Heart left ventricle (tissue), 13 donors: ENCODE measurements at regions not wholly inside any gene's neighbourhood (a gene's known extent, or its start where the extent isn't known, plus 50 kb on each side); places are given as distances from the start of the nearest gene placed in this dataset.

ENCODE experiments used
- POLR2A ChIP-seq, 2 donors: fragments of 450-650 bp; IDR thresholded peaks; one replicate each; pipeline ENCODE4 v1.6.1; 2017; ENCODE audit warnings: antibody characterized with exemption in 2 of 2, mild to moderate bottlenecking in 2 of 2, moderate library complexity in 2 of 2
- TF ChIP-seq, protein P1 (sequence below), 12 donors: fragments of 200-600 bp; sonication (generic) in 4 of 12; IDR thresholded peaks; one replicate each; pipeline versions ENCODE4 v1.5.0 to v1.8.0; 2018 to 2022; ENCODE audit warnings: antibody characterized with exemption in 12 of 12, mild to moderate bottlenecking in 5 of 12
- donor health status: ischemic (EF 13 %, LVEDD 7.1; RV severe dilation, severe dysfunction).
- donor health status: DM: no; HTN: yes; CAD: no.
- donor health status: DM: no; HTN: no; CAD: no.
- donor health status: ischemic (EF 25% LVEDD 6.9; RV normal size, moderate dysfunction).
- donor health status: ischemic (EF 25% LVEDD 5.7; RV mildly dilated, moderate dysfunction).
- donor health status: ischemic (EF 35%, LVEDD 5.7; RV mildly dilated, moderate dysfunction).
- donor health status: nonischemic (EF 11% LVEDD 7.7; RV severe dilation, severe dysfunction).
- donor health status: DM: yes; HTN: yes; CAD: no.
- donor health status: PGD.
- donor health status: ischemic (EF 29% LVEDD 5.4; RV normal size, mild dysfunction).
- donor health status: nonischemic (EF 23%, LVEDD 6.1; RV moderate dilation, normal function).

- TF ChIP-seq, protein P1, sequence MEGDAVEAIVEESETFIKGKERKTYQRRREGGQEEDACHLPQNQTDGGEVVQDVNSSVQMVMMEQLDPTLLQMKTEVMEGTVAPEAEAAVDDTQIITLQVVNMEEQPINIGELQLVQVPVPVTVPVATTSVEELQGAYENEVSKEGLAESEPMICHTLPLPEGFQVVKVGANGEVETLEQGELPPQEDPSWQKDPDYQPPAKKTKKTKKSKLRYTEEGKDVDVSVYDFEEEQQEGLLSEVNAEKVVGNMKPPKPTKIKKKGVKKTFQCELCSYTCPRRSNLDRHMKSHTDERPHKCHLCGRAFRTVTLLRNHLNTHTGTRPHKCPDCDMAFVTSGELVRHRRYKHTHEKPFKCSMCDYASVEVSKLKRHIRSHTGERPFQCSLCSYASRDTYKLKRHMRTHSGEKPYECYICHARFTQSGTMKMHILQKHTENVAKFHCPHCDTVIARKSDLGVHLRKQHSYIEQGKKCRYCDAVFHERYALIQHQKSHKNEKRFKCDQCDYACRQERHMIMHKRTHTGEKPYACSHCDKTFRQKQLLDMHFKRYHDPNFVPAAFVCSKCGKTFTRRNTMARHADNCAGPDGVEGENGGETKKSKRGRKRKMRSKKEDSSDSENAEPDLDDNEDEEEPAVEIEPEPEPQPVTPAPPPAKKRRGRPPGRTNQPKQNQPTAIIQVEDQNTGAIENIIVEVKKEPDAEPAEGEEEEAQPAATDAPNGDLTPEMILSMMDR (IDR thresholded peaks at IDR 0.05) = no peak
- no peak for TF ChIP-seq POLR2A (IDR thresholded peaks at IDR 0.05)
Observed at GRCh38 chr22:27526901-27527300, 274.7 kb downstream of the MN1 start.
